Left hindlimb (tissue), 1 donor: ENCODE measurements at regions not wholly inside any gene's neighbourhood (a gene's known extent, or its start where the extent isn't known, plus 50 kb on each side); places are given as distances from the start of the nearest gene placed in this dataset.
"Not testable (repeated sequence)": the region's sequence is repeated elsewhere in the genome, so short reads cannot be mapped to it uniquely, and the experiment has no call there.

Source experiments
- DNase-seq: peaks from one replicate; pipeline ENCODE4 v3.0.0-alpha.2; 2018

GRCh38 chr12:86724716-86725115 lies 468.5 kb upstream of the MGAT4C start:
- no peak for DNase-seq

- DNase-seq, result no peak
These were observed 467.1 kb upstream of the MGAT4C start for GRCh38 chr12:86723326-86723725.

GRCh38 chr12:86721713-86722397 lies 465.7 kb upstream of the MGAT4C start:
- no peak for DNase-seq

GRCh38 chr12:86719381-86719780 lies 463.2 kb upstream of the MGAT4C start:
- DNase-seq, result no peak

GRCh38 chr12:86713121-86713520 lies 456.9 kb upstream of the MGAT4C start:
- no peak for DNase-seq

GRCh38 chr12:86712425-86712843 lies 456.2 kb upstream of the MGAT4C start:
- no peak for DNase-seq

GRCh38 chr12:86711731-86712130 lies 455.5 kb upstream of the MGAT4C start:
- DNase-seq, result no peak

GRCh38 chr12:86710109-86710508 lies 453.9 kb upstream of the MGAT4C start:
- no peak for DNase-seq

GRCh38 chr12:86709017-86709416 lies 452.8 kb upstream of the MGAT4C start:
- DNase-seq, result not testable (repeated sequence)

- no peak for DNase-seq
These were observed 442.4 kb upstream of the MGAT4C start for GRCh38 chr12:86698641-86698980.

GRCh38 chr12:86697916-86698640 lies 441.9 kb upstream of the MGAT4C start:
- no peak for DNase-seq

GRCh38 chr12:86683568-86684304 lies 427.5 kb upstream of the MGAT4C start:
- no peak for DNase-seq

- DNase-seq, result no peak
These were observed 424.9 kb upstream of the MGAT4C start for GRCh38 chr12:86681060-86681459.

- no peak for DNase-seq
These were observed 419.0 kb upstream of the MGAT4C start for GRCh38 chr12:86675197-86675596.

GRCh38 chr12:86670986-86671385 lies 414.8 kb upstream of the MGAT4C start:
- DNase-seq, result no peak

GRCh38 chr12:86669010-86669409 lies 412.8 kb upstream of the MGAT4C start:
- no peak for DNase-seq

GRCh38 chr12:86666316-86666715 lies 410.1 kb upstream of the MGAT4C start:
- no peak for DNase-seq

GRCh38 chr12:86663716-86664115 lies 407.5 kb upstream of the MGAT4C start:
- DNase-seq, result no peak

GRCh38 chr12:86663173-86663572 lies 407.0 kb upstream of the MGAT4C start:
- DNase-seq, result no peak

- no peak for DNase-seq
These were observed 406.3 kb upstream of the MGAT4C start for GRCh38 chr12:86662464-86662863.

- DNase-seq, result no peak
These were observed 404.4 kb upstream of the MGAT4C start for GRCh38 chr12:86660488-86661147.

GRCh38 chr12:86659985-86660384 lies 403.8 kb upstream of the MGAT4C start:
- no peak for DNase-seq

GRCh38 chr12:86658303-86658702 lies 402.1 kb upstream of the MGAT4C start:
- no peak for DNase-seq
